SU-DHL-6 (cell line): ENCODE measurements at regions not wholly inside any gene's neighbourhood (a gene's known extent, or its start where the extent isn't known, plus 50 kb on each side); places are given as distances from the start of the nearest gene placed in this dataset.

Experiments used
- CTCF ChIP-seq: fragments of 200-600 bp; sonication (generic); IDR thresholded peaks from one replicate; pipeline ENCODE4 v1.5.1; 2017; ENCODE audit warnings: antibody characterized with exemption, mild to moderate bottlenecking, low read length, moderate library complexity; ENCODE audit not compliant: insufficient read depth, poor library complexity, severe bottlenecking
- EZH2phosphoT487 ChIP-seq: fragments of 200-600 bp; sonication (generic), shearing (Covaris generic); conservative IDR thresholded peaks from 2 replicates; pipeline ENCODE4 v1.6.1; 2018; ENCODE audit warnings: mild to moderate bottlenecking, antibody characterized with exemption, low read length, moderate library complexity, mixed read lengths

GRCh38 chr19:30158067-30158892 is 213.9 kb upstream of the ZNF536 start:
- TF ChIP-seq CTCF: no peak
- TF ChIP-seq EZH2phosphoT487: no peak
